H1 (cell line): ENCODE measurements at regions not wholly inside any gene's neighbourhood (a gene's known extent, or its start where the extent isn't known, plus 50 kb on each side); places are given as distances from the start of the nearest gene placed in this dataset.

ENCODE experiments used
- CTCF ChIA-PET: fragments of 300-600 bp; sonication (Branson Sonifier 250); formaldehyde crosslinking; loops from one replicate; lab custom pipeline; 2021; ENCODE audit not compliant: partially characterized antibody; lab: Charles Lee
- POLR2A ChIA-PET: fragments of 300-600 bp; sonication (Branson Sonifier 250); formaldehyde crosslinking; loops from one replicate; lab custom pipeline; 2021; ENCODE audit warnings: inconsistent platforms; ENCODE audit not compliant: partially characterized antibody; lab: Charles Lee
- DNase-seq, 2 experiments: peaks; one replicate each; pipeline versions ENCODE4 v3.0.0 to v3.0.0-alpha.2; 2010 to 2022; ENCODE audit warnings: low spot score in 2 of 2, low read depth in 1 of 2, mixed read lengths in 1 of 2
- FAIRE-seq: peaks from 2 replicates; lab custom pipeline; 2011; peaks lifted over from hg19 to GRCh38; lab: Jason Lieb, UNC
- H2AFZ ChIP-seq: 2 replicates; pipeline ENCODE4 v1.8.1; 2012; ENCODE audit warnings: low read length, inconsistent platforms
- H2AK5ac ChIP-seq: 2 replicates; pipeline ENCODE4 v1.6.1; 2013; ENCODE audit warnings: low read depth, low read length
- H2BK120ac ChIP-seq: replicated peaks from 2 replicates; pipeline ENCODE3; 2013; ENCODE audit warnings: low read depth, low read length, inconsistent platforms
- H2BK12ac ChIP-seq: 2 replicates; pipeline ENCODE4 v1.6.1; 2013; ENCODE audit warnings: low read depth, low read length
- H2BK15ac ChIP-seq: 2 replicates; pipeline ENCODE4 v1.6.1; 2013; ENCODE audit warnings: low read length
- H2BK20ac ChIP-seq: 2 replicates; pipeline ENCODE4 v1.6.1; 2013; ENCODE audit warnings: low read length
- H2BK5ac ChIP-seq: 2 replicates; pipeline ENCODE4 v1.6.1; 2013; ENCODE audit warnings: low read depth, low read length
- H3K14ac ChIP-seq: 2 replicates; pipeline ENCODE4 v1.6.1; 2013; ENCODE audit warnings: inconsistent platforms; ENCODE audit not compliant: insufficient read length
- H3K18ac ChIP-seq: 2 replicates; pipeline ENCODE4 v1.6.1; 2013; ENCODE audit warnings: low read length; ENCODE audit errors: extremely low read depth
- H3K23ac ChIP-seq: 2 replicates; pipeline ENCODE4 v1.6.1; 2013; ENCODE audit warnings: inconsistent platforms; ENCODE audit not compliant: insufficient read length
- H3K23me2 ChIP-seq: 2 replicates; pipeline ENCODE4 v1.6.1; 2013; ENCODE audit warnings: low read depth, low read length
- H3K27ac ChIP-seq: 2 replicates; pipeline ENCODE4 v1.6.1; 2011; ENCODE audit warnings: low read depth, low read length, inconsistent platforms
- H3K27me3 ChIP-seq, 4 experiments: replicated peaks in 1 of 4; 1 replicate in 1 of 4; 2 replicates in 3 of 4; pipeline versions ENCODE4 v1.6.1 to v1.8.1; 2011 to 2013; ENCODE audit warnings: low read length in 3 of 4, mild to moderate bottlenecking in 3 of 4, inconsistent platforms in 2 of 4, mixed read lengths in 2 of 4, moderate library complexity in 1 of 4; ENCODE audit not compliant: control insufficient read depth in 3 of 4, insufficient read depth in 3 of 4; ENCODE audit errors: extremely low read depth in 1 of 4
- H3K36me3 ChIP-seq, 4 experiments: 2 replicates each; pipeline versions ENCODE4 v1.6.1 to v1.8.1; 2011 to 2013; ENCODE audit warnings: mild to moderate bottlenecking in 4 of 4, low read length in 3 of 4, moderate library complexity in 2 of 4, control low read depth in 1 of 4, inconsistent platforms in 1 of 4; ENCODE audit not compliant: insufficient read depth in 4 of 4, control insufficient read depth in 2 of 4
- H3K4ac ChIP-seq: replicated peaks from 2 replicates; pipeline ENCODE3; 2013; ENCODE audit warnings: low read length, low read depth, mixed read lengths, inconsistent platforms; ENCODE audit not compliant: insufficient read length
- H3K4me1 ChIP-seq, 4 experiments: replicated peaks in 1 of 4; 1 replicate in 1 of 4; 2 replicates in 3 of 4; pipeline versions ENCODE4 v1.6.1 to v1.8.1; 2011 to 2013; ENCODE audit warnings: low read length in 3 of 4, inconsistent platforms in 2 of 4, mixed read lengths in 1 of 4; ENCODE audit not compliant: insufficient read depth in 4 of 4, control insufficient read depth in 3 of 4
- H3K4me2 ChIP-seq, 2 experiments: 2 replicates each; pipeline versions ENCODE4 v1.6.1 to v1.8.1; 2011 to 2013; ENCODE audit warnings: low read depth in 2 of 2, low read length in 2 of 2, control low read depth in 1 of 2, inconsistent platforms in 1 of 2, mild to moderate bottlenecking in 1 of 2; ENCODE audit not compliant: insufficient read depth in 1 of 2
- H3K4me3 ChIP-seq, 4 experiments: fragments of 200-600, 300-600 bp in 1 of 4; sonication (generic), shearing (Covaris generic), sonication (Bioruptor Twin) in 1 of 4; 2 replicates each; pipeline versions ENCODE4 v1.5.1 to v1.8.1; 2011 to 2016; ENCODE audit warnings: low read length in 4 of 4, low read depth in 3 of 4, control low read depth in 2 of 4, inconsistent platforms in 2 of 4, mild to moderate bottlenecking in 2 of 4, mixed read lengths in 1 of 4, moderate library complexity in 1 of 4; ENCODE audit not compliant: insufficient read depth in 2 of 4; ENCODE audit errors: extremely low read depth in 1 of 4
- H3K56ac ChIP-seq: replicated peaks from 2 replicates; pipeline ENCODE3; 2013; ENCODE audit warnings: low read depth, mild to moderate bottlenecking, mixed read lengths, low read length, inconsistent platforms; ENCODE audit not compliant: insufficient read length
- H3K79me1 ChIP-seq: 2 replicates; pipeline ENCODE4 v1.6.1; 2013; ENCODE audit warnings: low read depth, low read length, control low read depth
- H3K79me2 ChIP-seq, 2 experiments: 2 replicates each; pipeline versions ENCODE4 v1.6.1 to v1.8.1; 2012 to 2013; ENCODE audit warnings: low read length in 2 of 2, mild to moderate bottlenecking in 2 of 2, inconsistent platforms in 1 of 2; ENCODE audit not compliant: insufficient read depth in 2 of 2, control insufficient read depth in 1 of 2
- H3K9ac ChIP-seq, 4 experiments: replicated peaks in 1 of 4; 1 replicate in 1 of 4; 2 replicates in 3 of 4; pipeline versions ENCODE4 v1.6.1 to v1.8.1; 2011 to 2013; ENCODE audit warnings: low read depth in 3 of 4, low read length in 3 of 4, control low read depth in 2 of 4, mild to moderate bottlenecking in 2 of 4, moderate library complexity in 2 of 4, inconsistent platforms in 1 of 4; ENCODE audit errors: extremely low read depth in 1 of 4
- H3K9me3 ChIP-seq, 2 experiments: 2 replicates each; pipeline versions ENCODE4 v1.6.1 to v1.8.1; 2012 to 2013; ENCODE audit warnings: mild to moderate bottlenecking in 2 of 2, moderate library complexity in 2 of 2, control low read depth in 1 of 2, inconsistent platforms in 1 of 2, low read depth in 1 of 2, low read length in 1 of 2, mixed read lengths in 1 of 2; ENCODE audit not compliant: insufficient read depth in 2 of 2
- H4K20me1 ChIP-seq, 2 experiments: replicated peaks in 1 of 2; 2 replicates each; pipeline versions ENCODE3 to v1.8.1; 2011 to 2013; ENCODE audit warnings: inconsistent platforms in 2 of 2, low read length in 2 of 2, mild to moderate bottlenecking in 1 of 2; ENCODE audit not compliant: insufficient read depth in 2 of 2, control insufficient read depth in 1 of 2
- H4K5ac ChIP-seq: 2 replicates; pipeline ENCODE4 v1.6.1; 2013; ENCODE audit warnings: low read length, low read depth, mixed read lengths, inconsistent platforms; ENCODE audit not compliant: insufficient read length
- H4K8ac ChIP-seq: 2 replicates; pipeline ENCODE4 v1.8.0; 2013; ENCODE audit warnings: mild to moderate bottlenecking, moderate library complexity, low read length, inconsistent platforms; ENCODE audit not compliant: insufficient read depth; ENCODE audit errors: extremely low read depth
- H4K91ac ChIP-seq: replicated peaks from 2 replicates; pipeline ENCODE3; 2013; ENCODE audit warnings: low read length, mixed read lengths, inconsistent platforms; ENCODE audit not compliant: insufficient read length
- ATF3 ChIP-seq: IDR thresholded peaks from 2 replicates; pipeline ENCODE4 v1.6.1; 2011; ENCODE audit warnings: low read depth, mild to moderate bottlenecking, low read length; ENCODE audit not compliant: insufficient read depth
- CEBPB ChIP-seq: IDR thresholded peaks from 2 replicates; pipeline ENCODE4 v1.6.1; 2012; ENCODE audit warnings: low read depth, low read length
- JUN ChIP-seq: IDR thresholded peaks from 2 replicates; pipeline ENCODE4 v1.6.1; 2011; ENCODE audit warnings: low read depth, mild to moderate bottlenecking, improper control_type of control experiment, low read length
- JUND ChIP-seq: IDR thresholded peaks from 2 replicates; pipeline ENCODE4 v1.6.1; 2011; ENCODE audit warnings: mild to moderate bottlenecking, improper control_type of control experiment, low read length
- MAFK ChIP-seq: IDR thresholded peaks from 2 replicates; pipeline ENCODE4 v1.6.1; 2012; ENCODE audit warnings: low read depth, mild to moderate bottlenecking, improper control_type of control experiment, low read length
- TBP ChIP-seq: IDR thresholded peaks from 2 replicates; pipeline ENCODE4 v1.6.1; 2011; ENCODE audit warnings: low read depth, low read length, improper control_type of control experiment
- TCF12 ChIP-seq: IDR thresholded peaks from 2 replicates; pipeline ENCODE4 v1.6.1; 2011; ENCODE audit warnings: low read depth, mild to moderate bottlenecking, low read length
- WGBS, 2 experiments: shearing (Covaris generic) in 1 of 2; methylation state at CpG; one replicate each; pipeline versions ENCODE4 v1.1.6 to v1.1.7; 2013 to 2015; ENCODE audit warnings: low lambda C conversion rate in 2 of 2, mixed read lengths in 2 of 2, inconsistent platforms in 1 of 2, low coverage in 1 of 2, missing lambda C conversion rate in 1 of 2; ENCODE audit not compliant: insufficient replicate concordance in 2 of 2, insufficient coverage in 1 of 2, insufficient read length in 1 of 2; ENCODE audit errors: extremely low coverage in 1 of 2, missing lambda C conversion rate in 1 of 2; 5-methylcytosine and 5-hydroxymethylcytosine counted together

GRCh38 chr9:135015096-135015495, 72.4 kb upstream of the OLFM1 start:
- no peak overlapping the region for H3K23ac ChIP-seq
- H4K91ac ChIP-seq, result no peak overlapping the region
- no peak overlapping the region for H2AK5ac ChIP-seq
- no peak overlapping the region for H3K9ac ChIP-seq
- no peaks in the 10 kb centered on the region for H4K20me1 ChIP-seq
- H2BK120ac ChIP-seq, result no peak overlapping the region
- peaks cover 0 to 6% (median 2%) of the 10 kb centered on the region in 4 experiments; a peak in 4 of 7 replicates for H3K4me1 ChIP-seq
- H3K36me3 ChIP-seq, result no peaks in the 10 kb centered on the region
- POLR2A ChIA-PET, result no interaction called here
- H3K27ac ChIP-seq, result no peak overlapping the region
- no peak overlapping the region for H2AFZ ChIP-seq
- CTCF ChIA-PET, result interaction anchor here (2.0 kb wide), 1 partner anchor 32 kb away, joined by 6 read pairs; no protein-coding TSS in a partner anchor
- H3K4me2 ChIP-seq, result no peak overlapping the region
- no peak overlapping the region for H2BK15ac ChIP-seq
- H3K56ac ChIP-seq, result no peak overlapping the region
- no peak for TF ChIP-seq CEBPB
- TF ChIP-seq MAFK, result no peak
- TF ChIP-seq JUN, result no peak
- no peak for TF ChIP-seq TBP
- TF ChIP-seq JUND, result no peak
- TF ChIP-seq TCF12, result no peak
- TF ChIP-seq ATF3, result no peak
- TF ChIP-seq, all 59 proteins: peak for 0
- no peak overlapping the region for H4K5ac ChIP-seq
- no peaks in the 10 kb centered on the region for H3K27me3 ChIP-seq
- no peak overlapping the region for H4K8ac ChIP-seq
- no peaks in the 10 kb centered on the region for H3K79me2 ChIP-seq
- no peak overlapping the region for H3K4me3 ChIP-seq
- H3K23me2 ChIP-seq, result no peaks in the 10 kb centered on the region
- H3K4ac ChIP-seq, result no peak overlapping the region
- H3K9me3 ChIP-seq, result no peaks in the 10 kb centered on the region
- no peak overlapping the region for H3K18ac ChIP-seq
- H2BK5ac ChIP-seq, result no peak overlapping the region
- no peaks in the 10 kb centered on the region for H3K79me1 ChIP-seq
- no peak overlapping the region for H3K14ac ChIP-seq
- FAIRE-seq (no peak), DNase-seq (no peak)
- H2BK12ac ChIP-seq, result no peak overlapping the region
- no peak overlapping the region for H2BK20ac ChIP-seq
- WGBS, 2 experiments, result 93% methylated on average over 13 of the region's 13 CpGs; no CpG with 5 or more reads in 1 of the 2 experiments
